Kidney (tissue), 13 donors: ENCODE measurements at regions not wholly inside any gene's neighbourhood (a gene's known extent, or its start where the extent isn't known, plus 50 kb on each side); places are given as distances from the start of the nearest gene placed in this dataset.

ENCODE experiments used
- DNase-seq, 5 donors: peaks; one replicate each; pipeline ENCODE4 v3.0.0-alpha.2; 2013 to 2020
- FAIRE-seq: peaks from 2 replicates; lab custom pipeline; 2012; peaks lifted over from hg19 to GRCh38; lab: Jason Lieb, UNC
- H3K27ac ChIP-seq, 2 donors: one replicate each; pipeline ENCODE4 v1.7.0; 2013; ENCODE audit warnings: low read depth in 2 of 2, low read length in 2 of 2, inconsistent platforms in 1 of 2
- H3K27me3 ChIP-seq: one replicate; pipeline ENCODE4 v1.7.1; 2013; ENCODE audit warnings: low read length, inconsistent platforms; ENCODE audit not compliant: control insufficient read depth, insufficient read depth
- H3K36me3 ChIP-seq, 3 donors: one replicate each; pipeline versions ENCODE4 v1.7.0 to v1.7.1; 2013; ENCODE audit warnings: low read length in 3 of 3, control low read depth in 1 of 3, inconsistent platforms in 1 of 3; ENCODE audit not compliant: insufficient read depth in 3 of 3, control insufficient read depth in 2 of 3
- H3K4me1 ChIP-seq, 3 donors: one replicate each; pipeline versions ENCODE4 v1.7.0 to v1.7.1; 2013; ENCODE audit warnings: low read length in 3 of 3, inconsistent platforms in 1 of 3, low read depth in 1 of 3; ENCODE audit not compliant: control insufficient read depth in 2 of 3, insufficient read depth in 2 of 3
- H3K4me3 ChIP-seq, 3 donors: one replicate each; pipeline versions ENCODE4 v1.7.0 to v1.8.1; 2013; ENCODE audit warnings: low read length in 3 of 3, control low read depth in 1 of 3, inconsistent platforms in 1 of 3
- H3K9ac ChIP-seq, 3 donors: one replicate each; pipeline versions ENCODE4 v1.7.0 to v1.7.1; 2013; ENCODE audit warnings: low read length in 3 of 3, control low read depth in 1 of 3, inconsistent platforms in 1 of 3
- H3K9me3 ChIP-seq, 3 donors: one replicate each; pipeline versions ENCODE4 v1.7.0 to v1.7.1; 2013; ENCODE audit warnings: low read length in 3 of 3, control low read depth in 1 of 3, inconsistent platforms in 1 of 3; ENCODE audit not compliant: control insufficient read depth in 2 of 3, insufficient read depth in 1 of 3
- intact Hi-C: fragments of 100-400 bp; cut with DNase I; formaldehyde crosslinking; loops from one replicate; pipeline ENCODE4 v1.11.1; 2022
- TF ChIP-seq, protein P1 (sequence below): IDR thresholded peaks from 3 replicates; pipeline ENCODE4 v1.5.1; 2012; ENCODE audit warnings: mild to moderate bottlenecking, moderate library complexity, borderline replicate concordance; ENCODE audit not compliant: insufficient read depth; ENCODE audit errors: extremely low read depth
- donor health status: control.
- donor health status: control.
- donor health status: control.
- donor health status: control.
- donor health status: control.
- donor health status: DM: yes; HTN: yes; CAD: no.
- donor health status: Normal renal cell carcinoma (clear cell type).

DNA sequence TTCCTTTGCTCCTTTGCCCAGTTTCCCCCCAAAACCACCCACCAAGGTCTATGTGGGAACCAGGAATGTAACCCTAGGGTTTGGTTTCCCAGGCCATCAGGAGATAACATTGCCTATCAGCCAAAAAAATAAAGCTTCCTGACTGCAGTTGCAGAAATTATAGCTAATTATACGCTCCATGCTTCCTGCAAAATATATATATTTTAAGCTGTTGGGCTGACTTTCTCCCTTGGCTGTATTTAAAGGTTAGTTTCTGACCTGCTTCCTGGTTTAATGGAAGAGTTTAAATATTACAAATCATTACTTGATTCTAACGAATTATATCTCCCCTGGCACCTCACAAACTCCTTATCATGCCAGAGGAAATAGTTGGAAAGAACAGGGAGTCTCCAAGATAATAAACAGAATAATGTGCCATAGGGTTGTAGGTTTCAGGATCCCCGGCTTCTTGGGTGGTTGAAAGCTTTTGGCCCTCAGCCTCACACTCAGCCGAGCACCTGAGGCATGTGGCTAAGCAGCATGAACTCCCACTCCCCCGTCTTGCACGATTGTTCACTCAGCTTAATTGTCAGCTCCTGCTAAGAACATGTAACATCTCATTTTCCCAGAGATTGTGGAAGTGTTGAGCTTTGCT lies 79.9 kb downstream of the FZD1 start:
- Histone ChIP-seq H3K27me3 (no peaks in the 10 kb centered on the region), H3K27ac (no peak overlapping the region), H3K4me3 (no peak overlapping the region), H3K9me3 (no peaks in the 10 kb centered on the region), H3K9ac (no peak overlapping the region), H3K36me3 (no peaks in the 10 kb centered on the region), H3K4me1 (peaks cover 11 to 16% (median 14%) of the 10 kb centered on the region in 3 donors)
- intact Hi-C loops = no loop called here
- FAIRE-seq (no peak), DNase-seq (peak in 1 of 5 donors; percentile 60)
- TF ChIP-seq, protein P1, sequence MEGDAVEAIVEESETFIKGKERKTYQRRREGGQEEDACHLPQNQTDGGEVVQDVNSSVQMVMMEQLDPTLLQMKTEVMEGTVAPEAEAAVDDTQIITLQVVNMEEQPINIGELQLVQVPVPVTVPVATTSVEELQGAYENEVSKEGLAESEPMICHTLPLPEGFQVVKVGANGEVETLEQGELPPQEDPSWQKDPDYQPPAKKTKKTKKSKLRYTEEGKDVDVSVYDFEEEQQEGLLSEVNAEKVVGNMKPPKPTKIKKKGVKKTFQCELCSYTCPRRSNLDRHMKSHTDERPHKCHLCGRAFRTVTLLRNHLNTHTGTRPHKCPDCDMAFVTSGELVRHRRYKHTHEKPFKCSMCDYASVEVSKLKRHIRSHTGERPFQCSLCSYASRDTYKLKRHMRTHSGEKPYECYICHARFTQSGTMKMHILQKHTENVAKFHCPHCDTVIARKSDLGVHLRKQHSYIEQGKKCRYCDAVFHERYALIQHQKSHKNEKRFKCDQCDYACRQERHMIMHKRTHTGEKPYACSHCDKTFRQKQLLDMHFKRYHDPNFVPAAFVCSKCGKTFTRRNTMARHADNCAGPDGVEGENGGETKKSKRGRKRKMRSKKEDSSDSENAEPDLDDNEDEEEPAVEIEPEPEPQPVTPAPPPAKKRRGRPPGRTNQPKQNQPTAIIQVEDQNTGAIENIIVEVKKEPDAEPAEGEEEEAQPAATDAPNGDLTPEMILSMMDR = no peak

DNA sequence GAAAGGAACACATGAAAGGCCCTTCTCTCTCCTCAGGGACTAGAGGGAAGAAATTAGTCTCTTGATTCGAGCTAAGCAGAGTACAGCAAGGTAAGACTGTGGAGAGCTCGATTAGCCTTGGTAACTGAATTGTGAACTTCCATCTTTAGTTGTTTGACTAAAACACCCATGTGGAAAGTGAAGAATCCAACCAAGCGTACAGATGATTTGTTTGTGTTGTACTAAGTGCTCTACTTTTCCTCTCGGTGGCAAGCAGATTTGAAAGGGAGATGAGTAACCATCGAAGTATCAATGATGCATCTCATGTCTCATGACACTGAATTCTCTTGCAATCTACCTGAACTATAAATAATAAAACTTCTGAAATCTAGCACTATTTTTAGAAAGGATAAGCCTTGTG lies 80.7 kb downstream of the FZD1 start:
- Histone ChIP-seq H3K9me3 (no peaks in the 10 kb centered on the region), H3K4me3 (no peak overlapping the region), H3K4me1 (peaks cover 11 to 16% (median 15%) of the 10 kb centered on the region in 3 donors), H3K27ac (no peak overlapping the region), H3K27me3 (no peaks in the 10 kb centered on the region), H3K9ac (no peak overlapping the region), H3K36me3 (no peaks in the 10 kb centered on the region)
- intact Hi-C loops = no loop called here
- DNase-seq (no peak), FAIRE-seq (no peak)
- TF ChIP-seq, protein P1 = no peak

DNA sequence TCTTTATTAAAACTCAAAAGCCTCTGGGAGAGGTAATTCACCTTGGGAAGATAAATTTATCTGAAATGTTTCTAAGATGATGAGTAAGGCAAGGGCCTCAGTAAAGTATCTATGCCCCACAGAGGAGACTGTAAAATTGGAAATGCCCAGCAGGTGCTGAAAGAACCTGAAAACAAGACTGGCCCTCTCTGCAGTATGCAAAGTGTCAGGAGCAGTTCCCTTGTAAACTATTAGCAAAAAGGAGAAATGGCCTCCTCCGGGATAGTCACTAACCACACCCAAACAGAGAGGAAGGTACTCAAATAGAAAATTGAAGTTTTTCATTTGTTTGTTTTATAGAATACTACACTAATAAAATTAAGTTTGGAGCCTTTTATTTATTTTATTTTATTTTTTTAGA lies 81.2 kb downstream of the FZD1 start:
- no peak for FAIRE-seq
- Histone ChIP-seq H3K36me3 (no peaks in the 10 kb centered on the region), H3K4me1 (peaks cover 11 to 16% (median 15%) of the 10 kb centered on the region in 3 donors), H3K9me3 (no peaks in the 10 kb centered on the region), H3K27me3 (no peaks in the 10 kb centered on the region), H3K4me3 (no peak overlapping the region), H3K27ac (no peak overlapping the region), H3K9ac (no peak overlapping the region)
- intact Hi-C loops = no loop called here
- no peak for DNase-seq
- TF ChIP-seq, protein P1 = no peak

DNA sequence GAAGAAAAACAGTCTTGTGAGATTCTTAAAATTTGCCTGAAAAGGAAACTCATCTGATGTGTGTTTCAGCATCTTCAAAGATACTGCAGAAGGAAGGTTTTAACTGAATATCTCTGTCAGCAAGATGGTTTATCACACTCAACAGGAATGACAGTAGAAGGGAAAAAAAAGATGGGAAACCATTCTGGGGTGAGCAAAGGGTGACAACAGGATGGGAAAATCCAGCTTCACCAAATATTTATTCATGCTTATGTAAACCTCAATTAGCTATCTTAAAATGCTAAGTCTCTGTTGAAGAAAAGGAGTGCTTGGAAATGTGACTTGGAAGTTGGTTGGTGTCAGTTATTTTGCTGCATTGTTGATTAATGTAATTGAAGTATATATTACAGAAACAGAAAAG lies 82.2 kb downstream of the FZD1 start:
- H3K36me3 ChIP-seq = no peaks in the 10 kb centered on the region
- intact Hi-C loops = no loop called here
- no peaks in the 10 kb centered on the region for H3K27me3 ChIP-seq
- H3K9me3 ChIP-seq = no peaks in the 10 kb centered on the region
- no peak overlapping the region for H3K4me3 ChIP-seq
- DNase-seq (no peak), FAIRE-seq (no peak)
- no peak overlapping the region for H3K9ac ChIP-seq
- TF ChIP-seq, protein P1 = no peak
- H3K4me1 ChIP-seq = peaks cover 11 to 16% (median 15%) of the 10 kb centered on the region in 3 donors
- no peak overlapping the region for H3K27ac ChIP-seq
